SU-DHL-6 (cell line): ENCODE measurements at regions not wholly inside any gene's neighbourhood (a gene's known extent, or its start where the extent isn't known, plus 50 kb on each side); places are given as distances from the start of the nearest gene placed in this dataset.
"Not testable (repeated sequence)": the region's sequence is repeated elsewhere in the genome, so short reads cannot be mapped to it uniquely, and the experiment has no call there.

Experiments
- H2AFZ ChIP-seq: fragments of 200-600 bp; sonication (generic); 2 replicates; pipeline ENCODE4 v1.6.1; 2014; ENCODE audit warnings: low read depth, mild to moderate bottlenecking, moderate library complexity, mixed read lengths, antibody characterized with exemption, low read length; ENCODE audit not compliant: severe bottlenecking
- H3F3A ChIP-seq: fragments of 200-600 bp; shearing (Covaris generic); 2 replicates; pipeline ENCODE4 v1.6.0; 2016; ENCODE audit warnings: antibody characterized with exemption, mild to moderate bottlenecking; ENCODE audit not compliant: insufficient read depth
- H3K27ac ChIP-seq: fragments of 200-600 bp; sonication (generic); 2 replicates; pipeline ENCODE4 v1.5.1; 2016; ENCODE audit warnings: low read depth, mild to moderate bottlenecking, low read length, moderate library complexity, mixed read lengths
- H3K27me3 ChIP-seq: fragments of 200-600 bp; sonication (generic), shearing (Covaris generic); 2 replicates; pipeline ENCODE4 v1.6.0; 2014; ENCODE audit warnings: mild to moderate bottlenecking, low read length
- H3K36me3 ChIP-seq: fragments of 200-600 bp; sonication (generic); 2 replicates; pipeline ENCODE4 v1.6.1; 2014; ENCODE audit warnings: mild to moderate bottlenecking, low read length, mixed read lengths
- H3K4me2 ChIP-seq: fragments of 300-600, 200-600 bp; shearing (Covaris generic), sonication (generic); 2 replicates; pipeline ENCODE4 v1.6.0; 2014; ENCODE audit warnings: low read length, low read depth, mild to moderate bottlenecking; ENCODE audit not compliant: poor library complexity, severe bottlenecking
- H3K4me3 ChIP-seq: fragments of 200-600 bp; sonication (generic); 2 replicates; pipeline ENCODE4 v1.5.1; 2014; ENCODE audit warnings: antibody characterized with exemption, low read length, mild to moderate bottlenecking, mixed read lengths; ENCODE audit not compliant: insufficient read depth, poor library complexity, severe bottlenecking
- H3K79me2 ChIP-seq: fragments of 200-600 bp; sonication (generic); 2 replicates; pipeline ENCODE4 v1.6.1; 2014; ENCODE audit warnings: mild to moderate bottlenecking, low read length, moderate library complexity; ENCODE audit not compliant: insufficient read depth
- H3K9ac ChIP-seq: fragments of 200-600 bp; sonication (generic); 2 replicates; pipeline ENCODE4 v1.7.0; 2014; ENCODE audit warnings: mild to moderate bottlenecking, low read length
- H3K9me2 ChIP-seq: fragments of 200-600 bp; sonication (generic); replicated peaks from 2 replicates; pipeline ENCODE4 v1.6.1; 2014; ENCODE audit warnings: low read length; ENCODE audit not compliant: insufficient read depth
- H3K9me3 ChIP-seq: fragments of 200-600 bp; sonication (generic); 2 replicates; pipeline ENCODE4 v1.6.1; 2014; ENCODE audit warnings: low read length, mixed read lengths; ENCODE audit not compliant: insufficient read depth
- H4K20me1 ChIP-seq: fragments of 200-600 bp; sonication (generic); 2 replicates; pipeline ENCODE4 v1.6.1; 2014; ENCODE audit warnings: low read depth, mild to moderate bottlenecking, antibody characterized with exemption, low read length, moderate library complexity, mixed read lengths

- not testable (repeated sequence) for H3K27ac ChIP-seq, H3K27me3 ChIP-seq, H3K36me3 ChIP-seq, H3K9ac ChIP-seq, H3F3A ChIP-seq, H2AFZ ChIP-seq, H3K4me3 ChIP-seq, H3K79me2 ChIP-seq, H3K9me2 ChIP-seq, H3K4me2 ChIP-seq, H4K20me1 ChIP-seq, H3K9me3 ChIP-seq
These were observed 63.5 kb downstream of the UNC93B1 start for GRCh38 chr11:67940440-67940839.

GRCh38 chr11:67938964-67939363 is 64.9 kb downstream of the UNC93B1 start:
- not testable (repeated sequence) for H3K4me3 ChIP-seq, H2AFZ ChIP-seq, H3K27me3 ChIP-seq, H3K9me2 ChIP-seq, H3F3A ChIP-seq, H3K79me2 ChIP-seq, H4K20me1 ChIP-seq, H3K9ac ChIP-seq, H3K27ac ChIP-seq, H3K36me3 ChIP-seq, H3K4me2 ChIP-seq, H3K9me3 ChIP-seq

- not testable (repeated sequence) for H3K27ac ChIP-seq, H3K9me2 ChIP-seq, H3K9ac ChIP-seq, H3F3A ChIP-seq, H3K4me3 ChIP-seq, H4K20me1 ChIP-seq, H3K79me2 ChIP-seq, H3K36me3 ChIP-seq, H3K4me2 ChIP-seq, H2AFZ ChIP-seq, H3K9me3 ChIP-seq, H3K27me3 ChIP-seq
These were observed 65.5 kb downstream of the UNC93B1 start for GRCh38 chr11:67938371-67938770.

GRCh38 chr11:67923565-67923964 is 80.3 kb downstream of the UNC93B1 start:
- H3K27ac ChIP-seq, H3K36me3 ChIP-seq, H3K4me3 ChIP-seq, H3F3A ChIP-seq, H3K9me3 ChIP-seq, H3K27me3 ChIP-seq, H4K20me1 ChIP-seq, H3K9me2 ChIP-seq, H3K79me2 ChIP-seq, H2AFZ ChIP-seq, H3K4me2 ChIP-seq, H3K9ac ChIP-seq: not testable (repeated sequence)

GRCh38 chr11:67920546-67920945 is 83.4 kb downstream of the UNC93B1 start:
- not testable (repeated sequence) for H3K4me3 ChIP-seq, H3K27me3 ChIP-seq, H3K27ac ChIP-seq, H3K4me2 ChIP-seq, H2AFZ ChIP-seq, H4K20me1 ChIP-seq, H3K36me3 ChIP-seq, H3F3A ChIP-seq, H3K9ac ChIP-seq, H3K9me2 ChIP-seq, H3K9me3 ChIP-seq, H3K79me2 ChIP-seq

- H3K79me2 ChIP-seq, H3K4me3 ChIP-seq, H3K4me2 ChIP-seq, H3K27me3 ChIP-seq, H2AFZ ChIP-seq, H3K9me3 ChIP-seq, H3K9ac ChIP-seq, H3K9me2 ChIP-seq, H3K36me3 ChIP-seq, H3K27ac ChIP-seq, H3F3A ChIP-seq, H4K20me1 ChIP-seq: not testable (repeated sequence)
These were observed 91.7 kb downstream of the UNC93B1 start for GRCh38 chr11:67912184-67912583.

GRCh38 chr11:67911211-67911610 is 92.7 kb downstream of the UNC93B1 start:
- not testable (repeated sequence) for H3K27me3 ChIP-seq, H2AFZ ChIP-seq, H3K9me3 ChIP-seq, H3K9me2 ChIP-seq, H4K20me1 ChIP-seq, H3K4me3 ChIP-seq, H3K36me3 ChIP-seq, H3F3A ChIP-seq, H3K27ac ChIP-seq, H3K9ac ChIP-seq, H3K4me2 ChIP-seq, H3K79me2 ChIP-seq

GRCh38 chr11:67910803-67911202 is 93.1 kb downstream of the UNC93B1 start:
- not testable (repeated sequence) for H3K36me3 ChIP-seq, H3K9me3 ChIP-seq, H3F3A ChIP-seq, H3K9ac ChIP-seq, H3K4me2 ChIP-seq, H3K4me3 ChIP-seq, H3K27me3 ChIP-seq, H4K20me1 ChIP-seq, H3K79me2 ChIP-seq, H3K27ac ChIP-seq, H3K9me2 ChIP-seq, H2AFZ ChIP-seq
